ENCODE measurements at regions not wholly inside any gene's neighbourhood (a gene's known extent, or its start where the extent isn't known, plus 50 kb on each side); places are given as distances from the start of the nearest gene placed in this dataset.

- TF ChIP-seq EP300 (IDR thresholded peaks at IDR 0.05), result no peak
- no peak for TF ChIP-seq POLR2A (IDR thresholded peaks at IDR 0.05)
- TF ChIP-seq CTCF (IDR thresholded peaks at IDR 0.05), result no peak
- no peak for TF ChIP-seq POLR2AphosphoS5 (IDR thresholded peaks at IDR 0.05)
Observed at GRCh38 chr5:3999929-4000328, 404.3 kb downstream of the IRX1 start.
